ENCODE measurements at regions not wholly inside any gene's neighbourhood (a gene's known extent, or its start where the extent isn't known, plus 50 kb on each side); places are given as distances from the start of the nearest gene placed in this dataset.

GRCh38 chr4:144360146-144360793, 219.8 kb upstream of the GYPA start:
- Histone ChIP-seq H3K4me2 (ENCODE audit: low read length, poor library complexity, severe bottlenecking) (no peak overlapping the region), H3K4ac (ENCODE audit: low read depth in 1 of 2, low read length in 2 of 2) (no peak overlapping the region), H3K9ac (ENCODE audit: low read length) (no peak overlapping the region), H4K8ac (ENCODE audit: low read length) (no peak overlapping the region), H3K27ac (ENCODE audit: low read length, poor library complexity, severe bottlenecking) (no peak overlapping the region), H3K27me3 (ENCODE audit: control insufficient read depth in 1 of 2, insufficient read depth in 1 of 2, low read length in 2 of 2) (peaks cover 0 to 74% of the 10 kb centered on the region in 2 experiments), H2BK15ac (ENCODE audit: low read depth, poor library complexity, severe bottlenecking) (no peak overlapping the region), H2AFZ (ENCODE audit: low read depth, low read length) (no peak overlapping the region), H4K91ac (ENCODE audit: low read length) (no peak overlapping the region), H2BK12ac (ENCODE audit: low read length in 2 of 2) (no peak overlapping the region), H3K4me1 (ENCODE audit: control insufficient read depth, insufficient read depth, low read depth, low read length) (peaks cover 3% of the 10 kb centered on the region), H2AK5ac (ENCODE audit: low read length, severe bottlenecking) (no peak overlapping the region), H2BK120ac (ENCODE audit: low read depth, low read length) (no peak overlapping the region), H2BK5ac (ENCODE audit: low read depth, low read length, poor library complexity, severe bottlenecking) (no peak overlapping the region), H3K18ac (ENCODE audit: low read depth in 1 of 2, low read length in 2 of 2) (no peak overlapping the region), H3K14ac (ENCODE audit: low read length in 2 of 2) (no peak overlapping the region), H3K23ac (ENCODE audit: low read length in 2 of 2) (no peak overlapping the region), H3K79me1 (replicated peaks; ENCODE audit: low read length, poor library complexity, severe bottlenecking) (no peaks in the 10 kb centered on the region), H3K4me3 (ENCODE audit: insufficient read depth in 1 of 2, low read depth in 1 of 2, low read length in 2 of 2) (no peak overlapping the region), H3K9me3 (ENCODE audit: control insufficient read depth, low read length) (no peaks in the 10 kb centered on the region), H3K36me3 (ENCODE audit: control insufficient read depth in 1 of 2, insufficient read depth in 2 of 2, low read depth in 1 of 2, low read length in 2 of 2) (no peaks in the 10 kb centered on the region)
- 95% methylated on average over 2 of the region's 3 CpGs for WGBS
- DNase-seq: no peak

- no peak overlapping the region for H2BK12ac ChIP-seq (ENCODE audit: low read length in 2 of 2)
- H4K8ac ChIP-seq (ENCODE audit: low read length): no peak overlapping the region
- no peaks in the 10 kb centered on the region for H3K36me3 ChIP-seq (ENCODE audit: control insufficient read depth in 1 of 2, insufficient read depth in 2 of 2, low read depth in 1 of 2, low read length in 2 of 2)
- H3K23ac ChIP-seq (ENCODE audit: low read length in 2 of 2): no peak overlapping the region
- no peak overlapping the region for H2BK15ac ChIP-seq (ENCODE audit: low read depth, poor library complexity, severe bottlenecking)
- H2AK5ac ChIP-seq (ENCODE audit: low read length, severe bottlenecking): no peak overlapping the region
- H3K4me1 ChIP-seq (ENCODE audit: control insufficient read depth, insufficient read depth, low read depth, low read length): no peaks in the 10 kb centered on the region
- H2BK120ac ChIP-seq (ENCODE audit: low read depth, low read length): no peak overlapping the region
- H3K4me3 ChIP-seq (ENCODE audit: insufficient read depth in 1 of 2, low read depth in 1 of 2, low read length in 2 of 2): no peak overlapping the region
- H3K4ac ChIP-seq (ENCODE audit: low read depth in 1 of 2, low read length in 2 of 2): no peak overlapping the region
- no peak overlapping the region for H3K4me2 ChIP-seq (ENCODE audit: low read length, poor library complexity, severe bottlenecking)
- H3K27ac ChIP-seq (ENCODE audit: low read length, poor library complexity, severe bottlenecking): no peak overlapping the region
- no peak for DNase-seq
- no peak overlapping the region for H2BK5ac ChIP-seq (ENCODE audit: low read depth, low read length, poor library complexity, severe bottlenecking)
- no peak overlapping the region for H4K91ac ChIP-seq (ENCODE audit: low read length)
- H3K79me1 ChIP-seq (replicated peaks; ENCODE audit: low read length, poor library complexity, severe bottlenecking): no peaks in the 10 kb centered on the region
- no peak overlapping the region for H2AFZ ChIP-seq (ENCODE audit: low read depth, low read length)
- no peaks in the 10 kb centered on the region for H3K9me3 ChIP-seq (ENCODE audit: control insufficient read depth, low read length)
- peaks cover 0 to 58% of the 10 kb centered on the region in 2 experiments for H3K27me3 ChIP-seq (ENCODE audit: control insufficient read depth in 1 of 2, insufficient read depth in 1 of 2, low read length in 2 of 2)
- H3K14ac ChIP-seq (ENCODE audit: low read length in 2 of 2): no peak overlapping the region
- H3K9ac ChIP-seq (ENCODE audit: low read length): no peak overlapping the region
- H3K18ac ChIP-seq (ENCODE audit: low read depth in 1 of 2, low read length in 2 of 2): no peak overlapping the region
Measured at GRCh38 chr4:144362366-144362765, 221.8 kb upstream of the GYPA start.

GRCh38 chr4:144363890-144364289, 223.4 kb upstream of the GYPA start:
- no peak overlapping the region for H2BK15ac ChIP-seq (ENCODE audit: low read depth, poor library complexity, severe bottlenecking)
- H3K4me3 ChIP-seq (ENCODE audit: insufficient read depth in 1 of 2, low read depth in 1 of 2, low read length in 2 of 2): no peak overlapping the region
- no peak overlapping the region for H3K4ac ChIP-seq (ENCODE audit: low read depth in 1 of 2, low read length in 2 of 2)
- no peaks in the 10 kb centered on the region for H3K79me1 ChIP-seq (replicated peaks; ENCODE audit: low read length, poor library complexity, severe bottlenecking)
- no peak overlapping the region for H2BK12ac ChIP-seq (ENCODE audit: low read length in 2 of 2)
- H3K23ac ChIP-seq (ENCODE audit: low read length in 2 of 2): no peak overlapping the region
- peaks cover 0 to 49% of the 10 kb centered on the region in 2 experiments for H3K27me3 ChIP-seq (ENCODE audit: control insufficient read depth in 1 of 2, insufficient read depth in 1 of 2, low read length in 2 of 2)
- no peaks in the 10 kb centered on the region for H3K36me3 ChIP-seq (ENCODE audit: control insufficient read depth in 1 of 2, insufficient read depth in 2 of 2, low read depth in 1 of 2, low read length in 2 of 2)
- no peak overlapping the region for H3K18ac ChIP-seq (ENCODE audit: low read depth in 1 of 2, low read length in 2 of 2)
- no peak overlapping the region for H2BK120ac ChIP-seq (ENCODE audit: low read depth, low read length)
- no peak overlapping the region for H3K27ac ChIP-seq (ENCODE audit: low read length, poor library complexity, severe bottlenecking)
- no peak overlapping the region for H3K14ac ChIP-seq (ENCODE audit: low read length in 2 of 2)
- no peak overlapping the region for H3K4me2 ChIP-seq (ENCODE audit: low read length, poor library complexity, severe bottlenecking)
- no peak overlapping the region for H4K91ac ChIP-seq (ENCODE audit: low read length)
- DNase-seq: no peak
- no peak overlapping the region for H2BK5ac ChIP-seq (ENCODE audit: low read depth, low read length, poor library complexity, severe bottlenecking)
- H3K4me1 ChIP-seq (ENCODE audit: control insufficient read depth, insufficient read depth, low read depth, low read length): no peaks in the 10 kb centered on the region
- H3K9ac ChIP-seq (ENCODE audit: low read length): no peak overlapping the region
- no peaks in the 10 kb centered on the region for H3K9me3 ChIP-seq (ENCODE audit: control insufficient read depth, low read length)
- H2AK5ac ChIP-seq (ENCODE audit: low read length, severe bottlenecking): no peak overlapping the region
- 94% methylated on average over 1 of the region's 1 CpG for WGBS
- H4K8ac ChIP-seq (ENCODE audit: low read length): no peak overlapping the region
- no peak overlapping the region for H2AFZ ChIP-seq (ENCODE audit: low read depth, low read length)

- Histone ChIP-seq H3K23ac (ENCODE audit: low read length in 2 of 2) (no peak overlapping the region), H3K4me1 (ENCODE audit: control insufficient read depth, insufficient read depth, low read depth, low read length) (no peaks in the 10 kb centered on the region), H2AK5ac (ENCODE audit: low read length, severe bottlenecking) (no peak overlapping the region), H2AFZ (ENCODE audit: low read depth, low read length) (no peak overlapping the region), H3K36me3 (ENCODE audit: control insufficient read depth in 1 of 2, insufficient read depth in 2 of 2, low read depth in 1 of 2, low read length in 2 of 2) (no peaks in the 10 kb centered on the region), H2BK15ac (ENCODE audit: low read depth, poor library complexity, severe bottlenecking) (no peak overlapping the region), H3K9ac (ENCODE audit: low read length) (no peak overlapping the region), H4K8ac (ENCODE audit: low read length) (no peak overlapping the region), H3K79me1 (replicated peaks; ENCODE audit: low read length, poor library complexity, severe bottlenecking) (no peaks in the 10 kb centered on the region), H4K91ac (ENCODE audit: low read length) (no peak overlapping the region), H2BK5ac (ENCODE audit: low read depth, low read length, poor library complexity, severe bottlenecking) (no peak overlapping the region), H3K18ac (ENCODE audit: low read depth in 1 of 2, low read length in 2 of 2) (no peak overlapping the region), H2BK12ac (ENCODE audit: low read length in 2 of 2) (no peak overlapping the region), H3K4ac (ENCODE audit: low read depth in 1 of 2, low read length in 2 of 2) (no peak overlapping the region), H3K27ac (ENCODE audit: low read length, poor library complexity, severe bottlenecking) (no peak overlapping the region), H2BK120ac (ENCODE audit: low read depth, low read length) (no peak overlapping the region), H3K9me3 (ENCODE audit: control insufficient read depth, low read length) (no peaks in the 10 kb centered on the region), H3K4me2 (ENCODE audit: low read length, poor library complexity, severe bottlenecking) (no peak overlapping the region), H3K27me3 (ENCODE audit: control insufficient read depth in 1 of 2, insufficient read depth in 1 of 2, low read length in 2 of 2) (peaks cover 0 to 28% of the 10 kb centered on the region in 2 experiments), H3K4me3 (ENCODE audit: insufficient read depth in 1 of 2, low read depth in 1 of 2, low read length in 2 of 2) (no peak overlapping the region), H3K14ac (ENCODE audit: low read length in 2 of 2) (no peak overlapping the region)
- no peak for DNase-seq
- WGBS: 57% methylated on average over 1 of the region's 1 CpG
Measured at GRCh38 chr4:144366425-144366824, 225.9 kb upstream of the GYPA start.

Data from mesenchymal stem cell (in vitro differentiated cells and primary cell).